ENCODE measurements at regions not wholly inside any gene's neighbourhood (a gene's known extent, or its start where the extent isn't known, plus 50 kb on each side); places are given as distances from the start of the nearest gene placed in this dataset.
"Not testable (repeated sequence)": the region's sequence is repeated elsewhere in the genome, so short reads cannot be mapped to it uniquely, and the experiment has no call there.

- DNase-seq: not testable (repeated sequence)
These were observed 198.2 kb upstream of the APCDD1 start for GRCh38 chr18:10256276-10256675.

DNA sequence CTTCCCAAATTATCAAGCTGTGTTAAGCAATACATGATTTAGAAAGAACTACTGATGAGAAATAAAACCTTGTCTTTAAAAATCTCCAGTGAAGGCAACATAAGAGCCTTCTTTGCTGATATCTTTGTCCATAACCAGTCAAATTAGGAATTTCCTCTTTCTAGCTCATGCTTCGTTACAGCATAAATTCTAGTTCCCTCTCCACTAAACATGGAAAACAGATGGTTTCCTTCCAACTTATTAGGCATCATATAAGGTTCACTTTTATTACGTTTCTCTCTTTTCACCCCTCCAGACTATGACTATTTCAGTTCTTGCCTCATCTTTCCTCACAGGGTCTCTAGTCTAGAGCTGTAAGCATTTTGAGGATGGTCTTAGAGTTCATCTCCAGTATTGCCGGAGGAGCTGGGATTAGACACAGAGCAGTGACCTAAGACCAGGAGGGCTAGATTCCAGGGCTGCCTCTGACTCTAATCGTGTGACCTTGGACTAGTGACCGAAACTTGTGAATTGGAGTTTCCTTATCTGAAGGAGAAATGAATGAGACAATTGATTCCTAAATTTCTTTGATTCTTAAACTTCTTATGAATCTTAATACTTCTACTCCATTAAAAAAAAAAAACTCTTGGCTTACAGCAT, 195.5 kb upstream of the APCDD1 start:
- DNase-seq: no peak

- DNase-seq: peak; percentile 64
These were observed 194.5 kb upstream of the APCDD1 start for GRCh38 chr18:10259901-10260300.

GRCh38 chr18:10261344-10262276, 192.8 kb upstream of the APCDD1 start:
- DNase-seq: peak; percentile 24

DNA sequence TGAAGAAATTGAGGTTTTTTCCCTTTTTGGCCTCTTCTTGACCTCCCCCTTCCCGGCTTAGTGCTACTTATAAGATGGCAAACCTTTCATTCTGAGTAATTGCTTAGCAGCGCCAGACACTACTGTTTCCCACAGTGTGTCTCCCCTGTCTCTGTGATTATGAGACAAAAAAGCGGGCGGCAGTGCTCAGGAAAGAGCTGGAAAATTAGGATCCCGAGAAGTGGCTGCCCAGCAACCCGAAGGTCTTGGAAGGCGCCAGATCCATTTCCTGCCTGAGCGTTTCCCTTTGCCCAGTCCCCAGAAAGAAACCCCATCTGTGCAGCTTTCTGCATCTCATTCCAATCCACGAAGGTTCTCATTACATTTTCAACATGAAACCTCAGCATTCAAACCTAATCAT, 191.9 kb upstream of the APCDD1 start:
- no peak for DNase-seq

DNA sequence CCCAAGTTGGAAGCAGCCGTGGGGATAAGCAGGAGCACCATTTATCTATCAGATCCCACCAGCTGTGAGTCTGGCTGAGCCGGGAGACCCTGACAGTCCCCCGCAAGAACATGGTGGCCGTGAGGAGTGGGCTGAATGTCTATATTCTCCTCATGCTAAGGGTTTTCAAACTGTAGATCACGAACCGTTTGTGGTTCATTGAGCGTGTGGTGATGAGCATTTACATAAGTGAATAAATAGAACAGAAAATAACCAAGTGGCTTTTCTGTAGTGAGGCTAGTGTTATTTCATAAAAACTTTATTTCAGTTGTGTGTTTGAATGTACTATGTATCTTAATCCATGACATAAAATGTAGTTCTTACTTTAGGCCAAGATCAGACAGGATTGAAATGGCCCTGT, 190.2 kb upstream of the APCDD1 start:
- no peak for DNase-seq

GRCh38 chr18:10265560-10266333, 188.7 kb upstream of the APCDD1 start:
- peak; percentile 75 for DNase-seq

DNA sequence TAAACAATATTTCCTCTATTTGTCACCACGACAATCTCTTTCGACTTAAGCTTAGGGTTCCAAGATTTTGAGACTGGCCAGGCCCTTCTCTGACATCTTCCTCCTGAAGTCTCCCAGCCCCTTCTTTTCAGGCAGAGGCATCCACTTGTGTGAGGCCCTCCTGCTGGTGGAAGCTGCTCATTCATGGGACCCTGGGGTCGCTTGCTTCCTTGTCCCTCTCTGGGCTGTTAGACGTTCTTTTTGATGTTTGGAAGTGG, 188.2 kb upstream of the APCDD1 start:
- DNase-seq: no peak

DNA sequence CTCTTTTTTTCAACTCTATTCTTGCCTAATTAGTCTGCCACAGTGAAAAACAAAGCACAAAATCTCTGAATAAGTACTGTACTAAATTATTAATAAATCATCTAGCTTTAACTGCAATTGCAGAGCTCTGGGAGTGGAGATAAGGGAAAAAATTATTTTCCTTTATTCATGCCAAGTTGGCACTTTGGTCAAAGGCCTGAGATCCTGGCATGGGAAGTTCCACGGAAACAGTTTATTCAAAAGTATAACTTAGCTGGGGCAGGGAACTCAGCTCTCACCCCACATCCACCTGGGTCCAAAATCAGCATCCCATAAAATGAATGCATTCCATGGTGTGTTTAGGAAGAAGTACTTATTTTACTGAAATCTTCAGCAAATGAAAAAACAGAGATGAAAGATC, 185.2 kb upstream of the APCDD1 start:
- no peak for DNase-seq

DNA sequence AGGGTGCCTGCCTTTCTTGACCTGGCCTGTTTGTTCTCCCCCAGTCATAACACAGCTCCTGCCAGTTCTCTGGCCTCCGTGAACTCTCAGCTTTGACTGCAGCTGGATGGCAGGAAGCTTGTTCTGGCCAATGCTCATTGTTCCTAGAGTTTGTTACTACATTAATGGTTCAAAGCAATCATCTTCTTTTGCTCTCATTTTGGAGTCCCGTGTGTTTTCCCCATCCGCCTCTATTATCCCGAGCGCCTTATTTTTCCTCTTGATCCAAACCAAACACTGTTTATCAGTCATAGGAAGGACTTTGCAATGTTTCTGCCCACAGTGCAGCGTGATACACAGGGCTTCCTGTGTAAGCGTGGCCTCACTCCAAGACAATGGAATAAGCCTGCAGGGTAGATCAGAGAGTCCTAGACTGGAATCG, 184.3 kb upstream of the APCDD1 start:
- no peak for DNase-seq

DNA sequence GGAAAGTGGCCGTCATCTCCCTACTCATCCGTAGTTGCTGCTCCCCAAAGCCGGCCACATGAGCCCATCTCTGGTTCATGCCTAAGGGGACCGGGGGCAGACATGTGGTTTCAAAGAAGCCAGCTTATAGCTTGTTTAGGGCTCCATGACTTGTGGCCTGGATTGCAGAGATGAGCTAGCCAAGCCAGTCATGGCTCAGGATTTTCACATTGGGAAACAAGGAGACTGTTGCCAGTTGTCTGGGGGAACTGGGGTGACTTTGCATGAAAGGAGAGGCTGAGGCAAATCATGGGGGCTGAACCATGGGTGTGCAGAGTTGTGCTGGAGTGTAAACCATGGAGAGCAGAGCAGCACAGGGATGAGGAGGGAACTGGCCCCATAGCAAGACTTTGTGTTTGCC, 183.0 kb upstream of the APCDD1 start:
- DNase-seq: no peak

- peak; percentile 86 for DNase-seq
These were observed 180.1 kb upstream of the APCDD1 start for GRCh38 chr18:10274301-10274700.

DNA sequence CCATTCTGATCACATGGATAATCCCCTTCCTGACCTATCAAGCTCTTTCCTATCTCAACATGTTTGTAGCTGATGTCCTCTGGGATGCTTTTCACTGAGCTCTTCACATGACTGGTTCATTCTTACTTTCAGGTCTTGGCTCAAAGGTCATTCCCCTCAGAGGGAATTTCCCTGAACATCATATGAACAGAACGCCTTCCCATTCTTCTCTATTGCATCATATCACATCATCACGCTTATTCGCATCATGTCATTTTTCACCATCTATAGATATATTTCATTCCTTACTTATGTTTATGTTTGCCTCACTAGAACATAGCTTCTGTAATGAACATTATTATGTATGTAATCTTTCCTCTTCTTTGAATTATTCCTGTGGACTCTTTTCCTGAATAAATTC, 178.9 kb upstream of the APCDD1 start:
- DNase-seq: no peak

DNA sequence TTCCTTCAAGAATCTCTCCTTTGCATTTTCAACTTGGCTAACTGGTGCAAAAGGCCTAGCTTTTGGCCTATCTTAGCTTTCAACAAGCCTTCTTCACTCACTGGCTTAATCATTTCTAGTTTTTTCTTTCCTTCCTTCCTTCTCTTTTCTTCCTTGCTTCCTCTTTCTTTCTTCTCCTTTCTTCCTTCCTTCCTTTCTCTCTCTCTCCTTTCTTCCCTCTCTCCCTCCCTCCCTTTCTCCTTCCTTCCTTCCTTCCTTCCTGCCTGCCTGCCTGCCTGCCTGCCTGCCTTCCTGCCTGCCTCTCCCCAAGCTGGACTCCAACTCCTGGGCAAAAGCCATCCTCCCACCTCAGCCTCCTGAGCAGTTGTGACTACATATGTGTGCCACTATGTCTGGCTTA, 176.2 kb upstream of the APCDD1 start:
- DNase-seq: no peak

GRCh38 chr18:10279471-10279870, 175.0 kb upstream of the APCDD1 start:
- DNase-seq: no peak

DNA sequence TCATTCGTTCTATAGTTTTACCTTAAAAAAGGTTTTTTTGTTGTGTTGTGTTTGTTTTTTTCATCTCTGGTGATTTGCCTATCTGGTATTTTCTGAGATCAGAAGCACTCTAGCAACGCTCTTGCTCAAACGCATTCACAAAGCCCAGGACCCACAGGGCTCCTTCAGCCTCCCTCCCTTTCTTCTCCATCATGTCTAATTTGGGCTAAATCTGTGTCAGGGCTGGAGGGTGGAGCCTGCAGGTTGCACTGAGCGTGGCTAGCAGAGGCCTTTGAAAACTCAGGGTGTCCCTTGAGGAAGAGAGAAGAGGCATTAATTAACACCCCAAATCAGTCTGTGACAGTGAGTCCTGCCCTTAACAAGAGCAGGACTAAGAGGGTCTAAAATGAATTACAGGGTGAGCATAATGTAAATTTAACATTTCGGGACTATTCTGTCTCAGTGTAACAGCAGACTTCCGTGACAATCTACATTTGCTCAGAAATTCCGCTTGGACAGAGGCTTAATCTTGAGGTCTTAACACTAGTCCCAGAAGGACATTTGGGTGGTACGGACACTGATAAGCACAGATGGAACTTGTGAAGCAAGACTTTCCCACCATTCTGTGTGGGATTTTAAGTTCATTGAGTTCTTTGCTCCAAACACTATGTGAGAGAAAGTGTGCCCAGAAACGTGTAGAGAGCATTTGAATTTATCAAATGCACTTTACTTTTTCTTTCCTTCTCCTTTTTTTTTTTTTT, 174.4 kb upstream of the APCDD1 start:
- no peak for DNase-seq

- no peak for DNase-seq
These were observed 169.7 kb upstream of the APCDD1 start for GRCh38 chr18:10284540-10285282.

GRCh38 chr18:10285283-10285640, 169.2 kb upstream of the APCDD1 start:
- no peak for DNase-seq

DNA sequence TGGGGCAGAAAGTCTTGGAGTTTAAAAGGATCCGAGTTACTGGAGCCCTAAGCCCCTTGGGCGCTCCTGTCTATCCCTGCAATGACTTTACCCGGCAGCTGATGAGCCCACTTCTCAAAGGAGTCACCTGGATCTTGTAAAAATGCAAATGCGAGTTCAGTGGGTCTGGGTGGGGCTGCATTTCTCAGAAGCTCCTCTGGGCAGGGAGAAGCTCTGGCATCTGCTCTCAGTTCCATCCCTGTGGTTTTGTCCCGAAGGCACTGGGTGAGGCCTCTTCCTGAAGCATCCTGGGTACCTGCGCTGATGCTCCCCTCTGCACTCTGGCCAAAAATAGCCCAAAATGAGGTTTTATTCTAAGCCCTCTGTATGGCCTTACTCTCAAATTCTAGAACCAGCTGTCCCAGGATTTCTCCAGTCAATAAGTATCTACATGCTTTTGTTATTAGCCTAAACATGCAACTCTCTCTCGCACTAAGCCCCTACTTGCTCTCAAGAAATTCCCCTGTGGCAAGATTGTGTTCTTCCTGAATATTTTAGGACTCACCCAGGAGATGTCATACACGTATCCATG, 167.8 kb upstream of the APCDD1 start:
- no peak for DNase-seq

- DNase-seq: no peak
These were observed 165.2 kb upstream of the APCDD1 start for GRCh38 chr18:10289251-10289650.

DNA sequence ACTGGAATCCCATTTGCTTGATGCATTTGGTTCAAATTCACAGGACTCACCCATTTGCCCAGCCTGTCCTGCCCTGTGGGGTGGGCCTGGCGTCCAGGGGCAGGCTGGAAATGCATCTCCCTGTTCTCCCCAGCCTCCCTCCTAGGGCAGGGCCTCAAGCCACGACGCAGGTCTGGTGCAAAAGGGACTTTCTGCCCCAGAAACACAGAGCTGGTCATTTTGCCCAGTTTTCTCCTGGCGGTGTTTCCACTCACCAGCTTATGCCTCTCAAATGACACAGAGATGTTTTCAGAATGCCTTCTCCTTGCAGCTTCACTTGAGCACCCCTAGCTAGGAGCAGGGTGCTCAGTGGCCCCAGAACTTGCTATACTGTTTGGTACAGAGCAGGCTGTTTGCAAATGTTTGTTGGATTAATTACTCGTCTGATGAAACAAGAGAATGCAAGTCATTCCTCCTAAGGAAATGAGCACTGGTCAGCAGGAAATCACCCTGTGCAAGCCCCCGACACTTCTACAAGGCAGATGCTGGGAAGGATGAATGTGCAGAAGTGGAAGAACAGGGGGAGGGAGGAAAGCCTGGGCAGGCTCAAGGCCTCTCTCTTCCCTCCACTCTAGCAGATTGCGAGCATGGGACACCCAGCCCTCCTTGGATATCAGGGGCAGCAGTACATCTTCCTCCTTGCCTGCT, 164.3 kb upstream of the APCDD1 start:
- DNase-seq: peak; percentile 38
